ENCODE measurements at regions not wholly inside any gene's neighbourhood (a gene's known extent, or its start where the extent isn't known, plus 50 kb on each side); places are given as distances from the start of the nearest gene placed in this dataset.

DNA sequence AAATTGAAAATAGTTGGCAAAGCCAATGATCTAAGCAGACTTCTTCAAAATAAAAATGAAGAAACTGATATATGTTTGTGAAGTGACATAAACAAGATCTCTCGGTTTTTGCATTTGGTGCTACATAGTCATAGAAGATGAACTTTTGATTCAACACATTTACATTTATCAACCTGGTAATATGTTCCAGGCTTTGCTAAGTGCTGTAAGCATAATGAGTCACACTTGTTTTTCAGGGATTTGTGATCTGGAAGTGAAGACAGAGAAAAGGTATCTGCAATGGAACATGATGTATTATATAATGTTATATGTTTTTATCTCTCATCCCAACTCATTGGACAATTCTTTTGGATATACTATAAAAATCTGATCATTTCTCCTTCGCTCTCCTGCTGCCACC is 801.4 kb downstream of the BRINP1 start:
- ATAC-seq (replicated peaks) = no peak
- H3K27me3 Mint-ChIP-seq = no peaks in the 10 kb centered on the region
- no peaks in the 10 kb centered on the region for H3K9me3 Mint-ChIP-seq
- no peak overlapping the region for H3K4me3 Mint-ChIP-seq
- H3K4me1 Mint-ChIP-seq = no peaks in the 10 kb centered on the region
- H3K36me3 Mint-ChIP-seq = no peaks in the 10 kb centered on the region
- H3K27ac Mint-ChIP-seq = no peak overlapping the region
- no peak for DNase-seq

DNA sequence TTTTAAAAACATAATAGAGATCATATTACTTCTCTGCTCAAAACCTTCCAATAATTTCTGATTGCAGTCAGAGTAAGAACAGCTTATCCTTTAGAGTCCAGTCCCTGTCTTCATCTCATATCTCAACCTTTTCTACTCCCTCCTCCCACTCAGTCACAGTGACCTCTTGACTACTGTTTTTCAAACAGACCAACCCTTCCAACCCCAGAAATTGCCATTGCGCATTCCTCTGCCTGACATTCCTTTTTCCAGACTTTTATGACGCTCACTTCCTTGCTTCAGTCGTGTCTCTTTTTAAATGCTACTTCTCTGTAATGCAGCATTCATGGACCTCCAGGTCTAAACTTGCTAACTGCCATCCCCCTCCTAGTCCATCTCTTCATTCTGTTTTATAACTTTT is 800.5 kb downstream of the BRINP1 start:
- Mint-ChIP-seq H3K36me3 (no peaks in the 10 kb centered on the region), H3K9me3 (no peaks in the 10 kb centered on the region), H3K4me1 (no peaks in the 10 kb centered on the region), H3K27me3 (no peaks in the 10 kb centered on the region), H3K4me3 (no peak overlapping the region), H3K27ac (no peak overlapping the region)
- DNase-seq (no peak), ATAC-seq (replicated peaks) (no peak)

DNA sequence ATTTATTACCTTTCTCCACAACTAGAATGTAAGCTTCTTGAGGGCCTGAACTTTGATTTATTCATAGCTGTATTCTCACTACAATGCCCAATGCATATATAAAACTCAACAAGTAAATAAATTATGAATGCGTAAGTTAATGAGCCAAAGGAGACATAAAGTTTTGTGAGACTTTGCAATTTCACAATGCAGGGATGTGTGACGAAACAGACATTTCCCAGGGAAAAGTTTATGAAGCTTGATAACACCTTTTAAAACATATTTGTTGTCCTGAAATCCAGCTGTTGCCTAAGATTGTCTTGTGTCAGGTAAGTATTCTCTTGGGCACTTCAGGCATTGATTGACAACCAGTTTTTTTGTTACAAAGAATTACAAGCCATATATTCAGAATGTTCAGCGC is 800.1 kb downstream of the BRINP1 start:
- DNase-seq (no peak), ATAC-seq (replicated peaks) (no peak)
- Mint-ChIP-seq H3K4me3 (no peak overlapping the region), H3K4me1 (no peaks in the 10 kb centered on the region), H3K36me3 (no peaks in the 10 kb centered on the region), H3K27me3 (no peaks in the 10 kb centered on the region), H3K27ac (no peak overlapping the region), H3K9me3 (no peaks in the 10 kb centered on the region)

DNA sequence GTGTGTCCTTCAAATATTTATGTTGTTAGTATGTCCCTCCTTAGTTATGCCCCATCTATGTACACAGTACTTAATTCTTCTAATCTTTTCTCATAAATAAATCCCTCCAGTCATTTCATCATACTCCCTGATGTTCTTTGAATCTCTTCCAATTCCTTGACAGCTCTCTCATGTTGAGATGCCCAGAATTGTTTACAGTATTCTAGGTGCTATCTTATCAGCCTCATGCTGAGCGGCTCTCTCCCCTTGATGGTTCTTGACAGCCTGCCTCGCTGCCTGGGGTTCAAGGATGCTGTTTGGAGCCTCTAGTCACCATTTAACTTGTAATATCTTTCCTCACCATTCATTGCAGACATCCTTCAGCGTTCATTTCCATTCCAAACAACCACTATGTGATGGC is 799.2 kb downstream of the BRINP1 start:
- Mint-ChIP-seq H3K27me3 (no peaks in the 10 kb centered on the region), H3K4me1 (no peaks in the 10 kb centered on the region), H3K36me3 (no peaks in the 10 kb centered on the region), H3K27ac (no peak overlapping the region), H3K4me3 (no peak overlapping the region), H3K9me3 (no peaks in the 10 kb centered on the region)
- DNase-seq (no peak), ATAC-seq (replicated peaks) (no peak)

DNA sequence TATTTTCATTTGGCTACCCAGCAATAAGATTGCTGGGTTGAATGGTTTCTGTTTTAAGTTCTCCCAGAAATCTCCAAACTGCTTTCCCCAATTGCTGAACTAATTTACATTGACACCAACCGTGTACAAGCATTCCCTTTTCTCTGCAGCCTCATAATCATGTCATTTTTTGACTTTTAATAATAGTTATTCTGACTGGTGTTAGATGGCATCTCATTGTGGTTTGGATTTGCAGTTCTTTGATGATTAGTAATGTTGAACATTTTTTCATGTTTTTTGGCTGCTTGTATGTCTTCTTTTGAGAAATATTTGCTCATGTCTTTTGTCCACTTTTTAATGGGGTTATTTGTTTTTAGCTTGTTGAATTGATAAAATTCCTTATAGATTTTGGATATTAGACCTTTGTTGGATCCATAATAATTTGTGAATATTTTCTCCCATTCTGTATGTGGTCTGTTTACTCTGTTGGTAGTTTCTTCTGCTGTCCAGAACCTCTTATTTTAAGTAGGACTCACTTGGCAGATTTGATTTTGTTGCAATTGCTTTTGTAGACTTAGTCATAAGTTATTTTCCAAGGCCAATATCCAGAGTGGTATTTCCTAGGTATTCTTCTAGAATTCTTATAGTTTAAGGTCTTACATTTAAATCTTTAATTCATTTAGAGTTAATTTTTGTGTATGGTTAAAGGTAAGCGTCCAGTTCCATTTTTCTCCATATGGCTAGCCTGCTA is 793.7 kb downstream of the BRINP1 start:
- peaks cover 3 to 9% of the 10 kb centered on the region in 2 donors for H3K9me3 Mint-ChIP-seq

DNA sequence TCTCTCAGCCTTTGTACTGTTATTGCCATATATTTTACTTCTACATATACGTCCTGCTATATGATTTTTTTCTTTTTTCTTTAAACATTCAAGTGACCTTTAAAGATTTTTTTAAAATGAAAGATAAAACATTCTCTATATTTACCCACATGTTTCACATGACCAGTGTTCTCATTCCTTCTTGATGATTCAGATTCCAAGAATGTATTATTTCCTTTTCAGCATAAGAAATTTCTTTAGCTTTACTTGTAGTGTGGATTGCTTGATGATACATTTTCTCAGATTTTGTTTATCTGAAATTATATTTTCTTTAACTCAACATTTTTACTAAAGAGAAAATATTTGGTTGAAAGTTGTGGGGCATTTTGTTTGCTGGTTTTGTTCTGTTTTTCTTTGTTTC is 792.1 kb downstream of the BRINP1 start:
- no peak overlapping the region for H3K27ac Mint-ChIP-seq
- H3K4me1 Mint-ChIP-seq = no peaks in the 10 kb centered on the region
- no peak for DNase-seq

More for the DNA sequence above, 793.7 kb downstream of the BRINP1 start:
- H3K27ac Mint-ChIP-seq = no peak overlapping the region
- no peak overlapping the region for H3K4me3 Mint-ChIP-seq
- H3K36me3 Mint-ChIP-seq = no peaks in the 10 kb centered on the region
- no peaks in the 10 kb centered on the region for H3K4me1 Mint-ChIP-seq
- no peak for ATAC-seq (replicated peaks)
- no peak for DNase-seq
- H3K27me3 Mint-ChIP-seq = no peaks in the 10 kb centered on the region

DNA sequence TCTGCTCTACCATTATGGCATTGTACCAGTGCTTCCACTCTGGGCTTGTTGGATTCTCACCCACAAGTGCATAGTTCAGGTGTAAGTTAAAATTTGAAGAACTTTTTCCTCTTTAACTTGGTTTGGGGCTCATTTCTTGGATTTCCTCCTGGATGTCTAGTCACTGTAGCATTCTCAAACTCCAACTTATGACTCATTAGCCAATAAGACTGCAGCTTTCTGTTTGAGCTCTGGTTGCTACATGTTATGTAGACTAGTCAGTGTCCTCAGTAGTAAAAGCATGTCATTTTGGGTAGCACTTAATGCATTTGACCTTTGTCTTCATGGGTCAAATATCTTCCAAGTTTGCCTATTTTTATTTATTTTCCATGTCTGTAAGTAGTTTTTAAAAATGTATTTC is 790.8 kb downstream of the BRINP1 start:
- no peak for ATAC-seq (replicated peaks)
- peaks cover 3 to 9% of the 10 kb centered on the region in 2 donors for H3K9me3 Mint-ChIP-seq
- H3K4me1 Mint-ChIP-seq = no peaks in the 10 kb centered on the region
- H3K4me3 Mint-ChIP-seq = no peak overlapping the region
- no peak overlapping the region for H3K27ac Mint-ChIP-seq
- H3K27me3 Mint-ChIP-seq = no peaks in the 10 kb centered on the region
- no peak for DNase-seq
- no peaks in the 10 kb centered on the region for H3K36me3 Mint-ChIP-seq

More for the DNA sequence above, 792.1 kb downstream of the BRINP1 start:
- Mint-ChIP-seq H3K9me3 (peaks cover 3 to 9% of the 10 kb centered on the region in 2 donors), H3K27me3 (no peaks in the 10 kb centered on the region), H3K36me3 (no peaks in the 10 kb centered on the region), H3K4me3 (no peak overlapping the region)
- no peak for ATAC-seq (replicated peaks)

DNA sequence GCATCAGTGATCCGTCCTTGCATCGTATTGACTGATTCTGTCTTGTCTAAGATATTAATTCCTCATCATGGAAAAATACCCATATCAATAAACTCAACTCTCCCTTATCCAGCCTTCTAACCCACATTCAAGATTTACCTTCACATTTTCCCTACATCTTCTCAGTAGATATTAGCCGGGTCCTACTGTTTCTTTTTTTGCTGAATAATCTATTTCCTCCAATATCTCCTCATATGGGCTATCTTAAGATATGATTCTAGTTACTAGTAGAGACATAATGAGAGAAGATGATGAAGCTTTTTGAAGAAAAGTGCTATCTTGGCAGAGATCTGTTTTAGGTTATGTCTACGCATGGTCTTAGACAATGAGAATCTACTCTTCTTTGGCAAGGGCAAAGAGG is 785.8 kb downstream of the BRINP1 start:
- DNase-seq = no peak
- H3K4me1 Mint-ChIP-seq = no peaks in the 10 kb centered on the region
- no peak overlapping the region for H3K4me3 Mint-ChIP-seq
- H3K27me3 Mint-ChIP-seq = no peaks in the 10 kb centered on the region
- no peak overlapping the region for H3K27ac Mint-ChIP-seq
- peaks cover 2 to 3% of the 10 kb centered on the region in 2 donors for H3K9me3 Mint-ChIP-seq
- no peak for ATAC-seq (replicated peaks)
- no peaks in the 10 kb centered on the region for H3K36me3 Mint-ChIP-seq

DNA sequence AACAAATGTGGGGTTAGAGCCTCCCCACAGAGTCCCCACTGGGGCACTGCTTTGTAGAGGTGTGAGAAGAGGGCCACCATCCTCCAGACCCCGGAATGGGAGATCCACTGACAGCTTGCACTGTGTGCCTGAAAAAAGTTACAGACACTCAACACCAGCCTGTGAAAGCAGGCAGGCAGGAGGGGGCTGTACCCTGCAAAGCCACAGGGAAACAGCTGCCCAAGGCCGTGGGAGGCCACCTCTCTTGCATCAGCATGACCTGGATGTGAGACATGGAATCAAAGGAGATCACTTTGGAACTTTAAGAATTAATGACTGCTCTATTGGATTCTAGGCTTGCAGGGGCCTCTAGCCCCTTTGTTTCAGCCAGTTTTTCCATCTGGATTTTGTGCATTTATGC is 782.3 kb downstream of the BRINP1 start:
- ATAC-seq (replicated peaks) (no peak), DNase-seq (no peak)
- peaks cover 2 to 3% of the 10 kb centered on the region in 2 donors for H3K9me3 Mint-ChIP-seq
- H3K36me3 Mint-ChIP-seq = no peaks in the 10 kb centered on the region
- H3K4me3 Mint-ChIP-seq = no peak overlapping the region
- H3K4me1 Mint-ChIP-seq = no peaks in the 10 kb centered on the region
- H3K27ac Mint-ChIP-seq = no peak overlapping the region
- no peaks in the 10 kb centered on the region for H3K27me3 Mint-ChIP-seq

DNA sequence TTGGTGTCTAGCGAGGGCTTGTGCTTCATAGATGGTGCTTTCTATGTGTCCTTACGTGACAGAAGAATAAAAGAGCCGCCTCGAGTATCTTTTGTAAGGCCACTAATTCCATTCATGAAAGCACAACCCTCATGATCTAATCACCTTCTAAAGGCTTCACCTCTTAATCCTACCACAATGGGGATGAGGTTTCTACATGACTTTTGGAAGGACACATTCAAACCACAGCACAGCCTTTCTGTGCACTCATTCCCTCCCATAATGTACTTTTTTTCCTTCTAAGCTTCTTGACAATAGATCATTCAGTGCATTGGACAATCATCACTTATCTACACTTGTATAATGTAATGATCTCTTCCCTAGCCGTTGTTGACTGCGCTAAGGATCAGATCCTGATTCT is 774.8 kb downstream of the BRINP1 start:
- Mint-ChIP-seq H3K4me3 (no peak overlapping the region), H3K27me3 (no peaks in the 10 kb centered on the region), H3K4me1 (no peaks in the 10 kb centered on the region), H3K36me3 (no peaks in the 10 kb centered on the region), H3K9me3 (no peaks in the 10 kb centered on the region), H3K27ac (no peak overlapping the region)
- ATAC-seq (replicated peaks) = no peak
- DNase-seq = no peak

DNA sequence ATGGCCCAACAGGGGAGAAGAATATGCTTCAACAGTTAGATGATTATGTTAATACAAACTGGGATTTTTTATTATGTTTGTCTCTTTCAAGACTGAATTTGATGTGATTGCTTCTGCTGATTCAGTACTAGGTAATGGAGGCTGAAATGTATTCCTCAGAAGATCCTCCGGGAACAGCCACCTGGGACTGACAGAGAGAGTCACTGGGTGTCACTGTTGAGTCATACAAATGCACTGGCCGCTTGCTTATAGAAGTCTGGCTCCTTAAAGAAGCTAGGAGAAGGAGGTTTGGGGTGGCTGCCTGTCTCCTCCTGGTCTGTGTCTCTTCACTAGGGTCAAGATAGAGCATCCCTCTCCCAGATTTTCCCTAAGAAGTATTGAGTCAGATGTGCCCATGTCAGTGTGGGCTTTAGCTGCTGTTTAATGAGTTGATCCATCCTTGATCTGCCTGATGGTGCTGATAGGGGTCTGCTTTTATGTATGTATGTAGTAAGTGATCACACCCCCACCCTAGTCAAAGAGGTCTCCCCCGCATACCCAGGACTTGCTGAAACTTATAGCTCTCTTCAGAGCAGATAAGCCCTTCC is 773.4 kb downstream of the BRINP1 start:
- no peaks in the 10 kb centered on the region for H3K36me3 Mint-ChIP-seq
- ATAC-seq (replicated peaks) = peak in 1 of 2 donors; percentile 25
- no peaks in the 10 kb centered on the region for H3K27me3 Mint-ChIP-seq
- no peaks in the 10 kb centered on the region for H3K9me3 Mint-ChIP-seq
- no peaks in the 10 kb centered on the region for H3K4me1 Mint-ChIP-seq
- H3K27ac Mint-ChIP-seq = no peak overlapping the region
- H3K4me3 Mint-ChIP-seq = no peak overlapping the region
- DNase-seq = no peak

DNA sequence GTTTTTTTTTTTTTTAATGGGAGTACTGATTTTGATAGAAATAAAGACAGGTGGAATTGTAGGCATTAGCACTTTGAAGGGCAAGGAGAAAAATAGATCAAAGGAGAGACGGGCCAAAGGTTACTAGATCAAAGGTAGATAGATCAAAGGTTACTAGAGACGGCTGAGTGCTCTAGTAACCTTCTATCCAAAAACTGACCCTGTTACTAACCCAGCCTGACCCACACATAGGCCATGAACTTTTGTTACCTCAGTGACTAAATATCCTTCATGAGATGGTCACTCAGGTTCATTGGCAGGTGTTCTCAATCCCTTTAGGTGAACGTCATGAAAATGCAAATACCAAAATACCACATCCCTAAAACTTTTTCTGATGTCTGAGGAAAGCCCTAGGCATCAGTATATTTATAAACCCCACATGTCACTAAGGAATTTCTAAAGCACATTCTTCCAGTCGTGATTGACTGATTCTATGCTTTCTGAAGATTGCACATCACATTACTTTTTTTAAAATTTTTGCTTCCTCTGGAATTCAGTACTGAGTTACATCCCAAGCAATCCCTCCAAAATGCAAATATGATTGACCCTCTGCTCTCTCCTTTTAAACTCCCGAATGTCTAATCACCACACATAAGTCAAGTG is 772.7 kb downstream of the BRINP1 start:
- Mint-ChIP-seq H3K9me3 (no peaks in the 10 kb centered on the region), H3K36me3 (no peaks in the 10 kb centered on the region), H3K27ac (no peak overlapping the region), H3K4me1 (no peaks in the 10 kb centered on the region), H3K27me3 (no peaks in the 10 kb centered on the region), H3K4me3 (no peak overlapping the region)
- DNase-seq = no peak
- ATAC-seq (replicated peaks) = no peak

DNA sequence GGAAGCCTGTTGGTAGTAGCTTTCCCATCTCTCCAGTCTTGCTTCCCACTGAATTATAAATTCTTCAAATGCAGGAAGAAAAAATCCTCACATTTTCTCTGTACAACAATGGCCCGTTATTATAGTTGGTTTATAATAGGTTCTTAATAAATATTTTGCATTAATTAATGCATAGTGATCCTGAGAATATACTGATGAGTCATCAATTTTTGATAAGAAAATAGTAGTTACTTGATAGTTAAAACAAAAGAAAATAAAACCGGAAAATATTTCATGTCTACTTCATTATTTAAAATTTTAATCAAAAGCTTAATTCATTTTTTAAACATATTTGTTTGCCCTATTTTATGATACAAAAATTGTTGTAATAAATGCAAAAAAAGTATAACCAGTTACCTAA is 762.6 kb downstream of the BRINP1 start:
- no peaks in the 10 kb centered on the region for H3K9me3 Mint-ChIP-seq
- DNase-seq (no peak), ATAC-seq (replicated peaks) (no peak)
- H3K36me3 Mint-ChIP-seq = no peaks in the 10 kb centered on the region
- no peaks in the 10 kb centered on the region for H3K27me3 Mint-ChIP-seq
- no peak overlapping the region for H3K4me3 Mint-ChIP-seq
- no peak overlapping the region for H3K27ac Mint-ChIP-seq
- H3K4me1 Mint-ChIP-seq = no peaks in the 10 kb centered on the region

DNA sequence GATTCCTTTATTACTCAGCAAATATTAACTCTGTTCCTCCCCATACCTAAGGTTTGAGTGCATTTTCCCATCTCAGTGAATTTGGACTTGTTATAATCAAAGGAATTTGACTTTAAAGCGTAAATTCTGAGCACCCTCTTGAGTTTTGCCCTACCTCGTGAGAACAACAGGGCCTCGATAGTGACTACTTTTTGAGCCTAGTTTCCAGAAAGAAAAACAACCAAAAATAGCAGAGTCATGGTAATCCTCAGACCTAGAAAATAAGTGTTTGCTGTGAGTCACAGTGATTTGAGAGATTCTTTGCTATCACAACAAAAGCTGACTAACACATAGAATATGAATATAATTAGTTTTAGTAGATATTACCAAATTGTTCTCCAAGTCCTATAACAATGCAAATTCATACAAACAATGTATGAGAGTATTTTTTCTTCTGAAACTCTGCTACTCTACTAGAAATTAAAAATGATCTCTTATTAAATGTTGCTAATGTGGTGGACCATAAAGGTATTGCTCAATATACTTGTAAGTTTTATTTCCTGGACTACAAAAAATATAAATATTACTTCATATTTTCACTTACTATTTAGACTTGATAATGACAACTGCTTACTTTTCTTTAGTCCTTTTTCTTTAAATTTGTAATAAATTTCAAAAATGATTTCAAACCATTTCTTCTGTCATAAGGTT is 759.7 kb downstream of the BRINP1 start:
- no peak for DNase-seq
- H3K27ac Mint-ChIP-seq = no peak overlapping the region
- ATAC-seq (replicated peaks) = no peak

DNA sequence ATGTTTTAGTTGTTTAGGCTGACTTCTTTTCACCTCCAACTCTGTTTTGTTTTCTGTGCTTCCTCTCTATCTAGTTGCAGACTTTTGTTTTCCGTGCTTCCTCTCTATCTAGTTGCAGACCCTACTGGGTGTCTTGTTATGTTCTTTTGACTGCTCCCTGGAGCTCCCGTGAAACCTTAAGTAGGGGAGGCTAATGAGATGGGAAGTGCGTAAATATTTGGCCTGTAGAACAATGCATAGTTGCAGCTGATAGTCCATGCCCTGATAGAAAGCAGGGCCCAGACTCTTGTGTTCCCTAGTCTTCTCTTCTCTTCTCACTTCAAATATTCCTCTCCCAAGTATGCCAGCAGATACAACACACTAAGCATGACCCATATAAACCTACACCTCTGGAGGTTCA is 757.0 kb downstream of the BRINP1 start:
- no peaks in the 10 kb centered on the region for H3K4me1 Mint-ChIP-seq
- H3K4me3 Mint-ChIP-seq = no peak overlapping the region
- DNase-seq (no peak), ATAC-seq (replicated peaks) (no peak)
- H3K9me3 Mint-ChIP-seq = peaks cover 0 to 4% of the 10 kb centered on the region in 2 donors
- no peaks in the 10 kb centered on the region for H3K36me3 Mint-ChIP-seq
- H3K27me3 Mint-ChIP-seq = no peaks in the 10 kb centered on the region
- no peak overlapping the region for H3K27ac Mint-ChIP-seq

More for the DNA sequence above, 759.7 kb downstream of the BRINP1 start:
- Mint-ChIP-seq H3K36me3 (no peaks in the 10 kb centered on the region), H3K4me1 (no peaks in the 10 kb centered on the region), H3K27me3 (no peaks in the 10 kb centered on the region), H3K4me3 (no peak overlapping the region), H3K9me3 (peaks cover 0 to 4% of the 10 kb centered on the region in 2 donors)
